Activated CD4-positive, alpha-beta T cell treated with anti-CD3 and anti-CD28 coated beads, Interleukin-2, amount 10 ng/mL, durations not matched to agents 24 days and 14 days (primary cell): ENCODE measurements at regions not wholly inside any gene's neighbourhood (a gene's known extent, or its start where the extent isn't known, plus 50 kb on each side); places are given as distances from the start of the nearest gene placed in this dataset.

Experiments
- DNase-seq: peaks from one replicate; pipeline ENCODE4 v3.0.0; 2022
- H3K27ac Mint-ChIP-seq: one replicate; pipeline ENCODE4 v1.8.0; 2022; ENCODE audit warnings: mild to moderate bottlenecking, mixed read lengths
- H3K27me3 Mint-ChIP-seq: one replicate; pipeline ENCODE4 v1.8.0; 2022; ENCODE audit warnings: mixed read lengths
- H3K36me3 Mint-ChIP-seq: one replicate; pipeline ENCODE4 v1.8.0; 2022; ENCODE audit warnings: low read depth, mild to moderate bottlenecking, mixed read lengths
- H3K4me1 Mint-ChIP-seq: one replicate; pipeline ENCODE4 v1.8.0; 2021; ENCODE audit warnings: mixed read lengths
- H3K4me3 Mint-ChIP-seq: one replicate; pipeline ENCODE4 v1.8.0; 2022; ENCODE audit warnings: mild to moderate bottlenecking, moderate library complexity, mixed read lengths
- H3K9me3 Mint-ChIP-seq: one replicate; pipeline ENCODE4 v1.8.0; 2021; ENCODE audit warnings: mixed read lengths
- intact Hi-C: fragments of 100-400 bp; cut with micrococcal nuclease; formaldehyde crosslinking; loops from one replicate; pipeline ENCODE4 v1.15.1; 2023

DNA sequence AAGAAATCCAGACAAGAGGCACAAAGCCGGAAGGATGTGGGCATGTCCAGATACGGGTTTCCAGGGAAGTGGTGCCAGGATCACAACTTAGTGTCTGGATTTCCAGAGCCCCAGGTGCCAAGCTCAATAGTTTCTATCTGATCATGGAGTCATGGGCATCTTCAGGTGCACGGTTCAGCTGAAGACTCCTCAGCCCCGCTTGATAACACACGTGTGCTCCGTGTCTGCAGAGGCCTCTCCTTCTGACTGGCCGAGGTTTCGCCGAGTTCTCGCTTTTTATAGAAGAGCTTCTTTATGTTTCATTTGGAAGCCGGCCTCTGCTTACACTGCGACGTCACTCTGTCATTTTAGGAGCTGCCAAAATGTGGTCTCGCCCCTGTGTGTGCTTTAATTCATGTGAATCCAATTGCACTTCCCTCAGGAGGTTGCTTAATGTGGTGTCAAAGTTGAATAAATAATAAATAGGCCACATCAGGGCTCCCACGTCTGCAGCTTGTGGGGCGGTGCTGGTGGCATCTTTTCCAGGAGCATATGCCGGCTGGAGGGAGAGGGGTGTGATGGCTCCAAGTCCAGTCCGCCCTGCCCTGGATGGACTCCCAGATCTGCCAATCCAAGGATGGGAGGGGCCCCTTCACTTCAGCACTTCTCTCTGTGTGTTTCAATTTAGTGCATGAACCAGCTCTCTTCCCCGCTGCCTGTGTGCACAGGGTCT is 1410.8 kb downstream of the TBC1D22A start:
- no peaks in the 10 kb centered on the region for H3K27me3 Mint-ChIP-seq
- no peaks in the 10 kb centered on the region for H3K4me1 Mint-ChIP-seq
- H3K36me3 Mint-ChIP-seq: no peaks in the 10 kb centered on the region
- DNase-seq: no peak
- no peaks in the 10 kb centered on the region for H3K9me3 Mint-ChIP-seq
- intact Hi-C loops: no loop called here
- no peak overlapping the region for H3K4me3 Mint-ChIP-seq
- H3K27ac Mint-ChIP-seq: no peak overlapping the region

- H3K27me3 Mint-ChIP-seq: no peaks in the 10 kb centered on the region
Observed at GRCh38 chr22:48171271-48171691, 1408.8 kb downstream of the TBC1D22A start.

GRCh38 chr22:48169227-48169626 is 1406.8 kb downstream of the TBC1D22A start:
- no peaks in the 10 kb centered on the region for H3K4me1 Mint-ChIP-seq
- DNase-seq: no peak
- intact Hi-C loops: no loop called here
- no peak overlapping the region for H3K4me3 Mint-ChIP-seq
- H3K9me3 Mint-ChIP-seq: no peaks in the 10 kb centered on the region
- no peak overlapping the region for H3K27ac Mint-ChIP-seq
- H3K27me3 Mint-ChIP-seq: no peaks in the 10 kb centered on the region
- no peaks in the 10 kb centered on the region for H3K36me3 Mint-ChIP-seq

More at GRCh38 chr22:48171271-48171691, 1408.8 kb downstream of the TBC1D22A start:
- H3K27ac Mint-ChIP-seq: no peak overlapping the region
- H3K36me3 Mint-ChIP-seq: no peaks in the 10 kb centered on the region
- no peaks in the 10 kb centered on the region for H3K4me1 Mint-ChIP-seq
- no peak for DNase-seq
- intact Hi-C loops: no loop called here
- H3K4me3 Mint-ChIP-seq: no peak overlapping the region
- H3K9me3 Mint-ChIP-seq: no peaks in the 10 kb centered on the region

- no peaks in the 10 kb centered on the region for H3K4me1 Mint-ChIP-seq
- no peak for DNase-seq
- no peaks in the 10 kb centered on the region for H3K36me3 Mint-ChIP-seq
- intact Hi-C loops: no loop called here
- no peaks in the 10 kb centered on the region for H3K27me3 Mint-ChIP-seq
- H3K27ac Mint-ChIP-seq: no peak overlapping the region
- H3K9me3 Mint-ChIP-seq: no peaks in the 10 kb centered on the region
- H3K4me3 Mint-ChIP-seq: no peak overlapping the region
Observed at GRCh38 chr22:48167238-48167637, 1404.8 kb downstream of the TBC1D22A start.

DNA sequence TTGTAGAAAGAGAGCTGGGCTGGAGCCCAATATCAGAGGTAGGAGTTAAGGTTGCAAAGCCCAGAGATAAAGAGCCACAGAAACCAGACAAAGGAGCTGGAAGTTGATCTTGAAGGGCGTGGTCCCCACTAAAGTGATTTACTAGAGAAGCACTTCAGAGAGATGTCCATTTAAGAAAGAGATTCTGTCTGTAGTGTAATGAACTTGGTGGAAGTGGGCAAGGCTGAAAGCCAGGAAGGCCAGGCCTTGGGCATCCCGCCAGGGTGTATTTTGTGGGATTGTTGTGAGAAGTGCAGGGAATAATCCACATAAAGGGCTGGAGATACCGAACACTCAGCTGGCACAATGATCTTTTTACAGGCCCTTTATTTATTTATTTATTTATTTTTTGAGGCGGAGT is 1398.8 kb downstream of the TBC1D22A start:
- H3K9me3 Mint-ChIP-seq: no peaks in the 10 kb centered on the region
- intact Hi-C loops: no loop called here
- DNase-seq: no peak
- no peaks in the 10 kb centered on the region for H3K36me3 Mint-ChIP-seq
- no peak overlapping the region for H3K4me3 Mint-ChIP-seq
- H3K27ac Mint-ChIP-seq: no peak overlapping the region
- H3K27me3 Mint-ChIP-seq: no peaks in the 10 kb centered on the region
- no peaks in the 10 kb centered on the region for H3K4me1 Mint-ChIP-seq

GRCh38 chr22:48157676-48158075 is 1395.2 kb downstream of the TBC1D22A start:
- no peak overlapping the region for H3K27ac Mint-ChIP-seq
- H3K36me3 Mint-ChIP-seq: no peaks in the 10 kb centered on the region
- intact Hi-C loops: no loop called here
- no peak for DNase-seq
- H3K4me3 Mint-ChIP-seq: no peak overlapping the region
- no peaks in the 10 kb centered on the region for H3K4me1 Mint-ChIP-seq
- H3K9me3 Mint-ChIP-seq: no peaks in the 10 kb centered on the region
- no peaks in the 10 kb centered on the region for H3K27me3 Mint-ChIP-seq

DNA sequence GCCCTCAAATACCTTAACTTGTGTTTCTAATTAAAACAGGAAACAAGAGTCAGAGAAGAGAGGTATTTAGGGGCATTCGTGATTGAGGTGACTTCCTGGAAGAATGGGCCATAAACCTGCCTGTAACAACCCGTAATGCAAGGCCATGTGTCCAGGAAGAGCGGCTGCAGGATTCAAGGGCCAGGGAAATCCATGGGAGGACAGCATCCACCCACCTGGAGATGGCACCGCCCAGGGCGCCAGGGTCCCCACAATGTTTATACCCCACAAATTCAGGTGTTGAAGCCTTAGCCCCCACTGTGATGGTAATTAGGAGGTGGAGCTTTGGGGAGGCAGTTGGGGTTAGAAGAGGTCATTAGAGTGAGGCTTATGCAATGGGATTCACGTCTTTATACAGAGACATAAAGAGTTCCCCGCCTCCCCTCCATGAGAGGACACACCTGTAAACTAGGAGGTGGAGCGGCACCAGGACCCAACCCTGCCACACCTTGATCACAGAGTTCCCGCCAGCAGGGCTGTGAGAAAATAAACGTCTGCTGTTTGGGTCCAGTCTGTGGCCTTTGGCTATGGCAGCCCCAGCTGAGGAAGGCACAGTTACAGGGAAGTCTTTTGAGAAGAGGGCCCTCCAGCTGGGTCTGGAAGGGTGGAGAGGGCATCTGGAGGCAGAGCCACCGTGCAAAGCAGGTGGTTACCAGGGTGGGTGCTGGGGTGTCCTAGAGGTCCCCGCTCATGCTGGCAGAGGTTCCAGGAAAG is 1394.3 kb downstream of the TBC1D22A start:
- H3K9me3 Mint-ChIP-seq: no peaks in the 10 kb centered on the region
- H3K27me3 Mint-ChIP-seq: no peaks in the 10 kb centered on the region
- H3K27ac Mint-ChIP-seq: no peak overlapping the region
- H3K4me1 Mint-ChIP-seq: no peaks in the 10 kb centered on the region
- no peaks in the 10 kb centered on the region for H3K36me3 Mint-ChIP-seq
- DNase-seq: no peak
- no peak overlapping the region for H3K4me3 Mint-ChIP-seq
- intact Hi-C loops: no loop called here

DNA sequence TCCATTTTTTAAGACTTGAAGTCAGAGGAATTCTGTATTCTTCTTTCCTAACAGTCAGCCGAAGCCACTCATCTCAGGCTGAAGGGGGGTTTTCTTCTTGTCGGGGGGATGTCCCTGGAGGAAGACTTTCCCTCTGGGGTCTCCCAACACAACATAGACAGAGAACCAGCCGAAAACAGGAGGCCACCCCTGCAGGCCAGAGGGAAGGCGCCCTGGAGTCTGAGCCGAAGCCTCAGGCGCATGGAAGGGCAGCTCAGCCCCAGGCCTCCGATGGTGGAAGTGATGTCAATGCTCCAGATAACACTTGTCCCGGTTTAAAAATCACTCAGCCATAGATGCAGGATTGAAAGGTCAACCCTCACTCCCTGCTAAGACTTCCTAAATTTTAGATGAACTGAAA is 1393.0 kb downstream of the TBC1D22A start:
- H3K27ac Mint-ChIP-seq: no peak overlapping the region
- no peak for DNase-seq
- intact Hi-C loops: no loop called here
- no peaks in the 10 kb centered on the region for H3K36me3 Mint-ChIP-seq
- H3K9me3 Mint-ChIP-seq: no peaks in the 10 kb centered on the region
- no peaks in the 10 kb centered on the region for H3K4me1 Mint-ChIP-seq
- no peaks in the 10 kb centered on the region for H3K27me3 Mint-ChIP-seq
- no peak overlapping the region for H3K4me3 Mint-ChIP-seq

GRCh38 chr22:48154943-48155240 is 1392.4 kb downstream of the TBC1D22A start:
- no peak for DNase-seq
- Mint-ChIP-seq H3K27me3 (no peaks in the 10 kb centered on the region), H3K4me1 (no peaks in the 10 kb centered on the region), H3K36me3 (no peaks in the 10 kb centered on the region), H3K4me3 (no peak overlapping the region), H3K9me3 (no peaks in the 10 kb centered on the region), H3K27ac (no peak overlapping the region)
- intact Hi-C loops: no loop called here

DNA sequence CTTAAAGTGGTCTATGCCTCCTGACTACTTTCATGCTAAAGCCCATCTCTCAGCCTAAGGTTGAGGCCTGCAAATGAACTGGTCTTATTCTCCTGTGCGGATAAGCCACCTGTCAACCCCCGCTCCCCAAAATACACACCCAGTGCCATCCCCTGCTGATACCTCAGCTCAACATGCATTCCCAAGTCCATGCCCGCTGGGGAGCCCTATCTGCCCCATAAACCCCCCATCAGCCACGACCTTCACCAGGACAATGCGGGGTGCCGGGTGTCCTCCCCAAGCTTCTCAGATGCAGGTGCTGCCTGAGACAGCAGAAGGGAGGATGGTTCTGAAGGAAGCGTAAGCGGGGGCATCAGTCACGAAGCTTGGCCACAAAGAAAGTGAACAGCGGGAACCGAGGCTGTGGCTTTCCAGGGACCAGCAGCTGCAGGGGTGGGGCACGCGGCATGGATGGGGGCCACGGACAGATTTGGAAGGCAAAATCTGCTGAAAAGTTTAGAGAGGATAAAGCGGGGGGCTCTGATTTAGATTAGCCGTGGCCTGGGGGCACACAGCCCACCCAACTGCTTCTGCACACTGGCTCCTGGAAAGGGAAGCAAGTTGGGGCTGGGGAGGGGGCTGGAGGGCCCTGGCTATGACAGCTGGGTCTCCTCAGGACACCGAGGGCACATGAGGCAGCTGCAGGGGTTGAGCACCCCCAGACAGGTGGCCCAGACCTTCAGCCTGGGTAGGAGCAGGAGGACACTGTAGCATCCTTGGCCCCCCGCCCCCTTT is 1391.9 kb downstream of the TBC1D22A start:
- DNase-seq: no peak
- H3K4me3 Mint-ChIP-seq: no peak overlapping the region
- no peaks in the 10 kb centered on the region for H3K4me1 Mint-ChIP-seq
- no peaks in the 10 kb centered on the region for H3K9me3 Mint-ChIP-seq
- no peaks in the 10 kb centered on the region for H3K36me3 Mint-ChIP-seq
- intact Hi-C loops: no loop called here
- H3K27ac Mint-ChIP-seq: no peak overlapping the region
- no peaks in the 10 kb centered on the region for H3K27me3 Mint-ChIP-seq

DNA sequence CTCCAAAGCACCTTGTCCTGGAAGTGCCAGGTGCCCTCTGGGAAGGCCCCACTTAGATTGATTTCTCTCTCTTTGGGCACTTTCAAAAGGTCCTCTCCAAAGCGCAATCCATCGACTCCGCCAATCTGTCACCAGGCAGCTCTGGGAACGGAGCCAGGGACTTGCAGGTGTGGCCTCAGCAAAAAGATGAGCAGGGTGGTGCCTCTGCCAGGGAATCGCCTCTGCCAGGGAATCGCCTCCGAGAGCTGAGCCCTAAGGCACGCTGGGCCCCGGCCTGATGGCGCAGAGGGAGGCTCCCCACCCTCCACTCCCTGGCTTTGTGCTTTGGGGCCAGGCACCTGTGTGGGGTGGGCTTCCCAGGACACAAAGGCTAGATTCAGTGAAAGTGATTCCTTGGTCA is 1391.3 kb downstream of the TBC1D22A start:
- intact Hi-C loops: no loop called here

DNA sequence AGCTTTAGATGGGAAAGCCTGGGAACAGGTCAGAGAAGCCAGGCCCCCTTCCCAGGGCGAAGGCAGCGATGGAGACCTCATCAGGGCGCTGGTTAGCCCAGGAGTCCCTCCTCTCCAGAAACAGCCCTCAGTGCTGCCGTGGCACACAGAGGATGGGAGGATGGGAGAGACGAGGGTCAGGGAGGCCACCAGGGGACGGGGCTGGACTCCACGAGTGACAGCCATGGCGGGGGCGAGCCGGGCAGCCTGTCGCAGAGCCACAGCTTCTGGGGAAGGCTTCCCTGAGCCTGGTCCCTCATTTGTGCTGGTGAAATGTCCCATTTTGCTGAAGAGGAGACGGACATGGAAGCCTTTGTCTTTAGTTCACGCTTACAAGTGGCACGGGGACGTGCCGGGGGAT is 1390.5 kb downstream of the TBC1D22A start:
- intact Hi-C loops: no loop called here
- H3K27me3 Mint-ChIP-seq: no peaks in the 10 kb centered on the region
- H3K4me1 Mint-ChIP-seq: no peaks in the 10 kb centered on the region
- H3K27ac Mint-ChIP-seq: no peak overlapping the region
- no peak for DNase-seq
- no peaks in the 10 kb centered on the region for H3K36me3 Mint-ChIP-seq
- no peak overlapping the region for H3K4me3 Mint-ChIP-seq
- H3K9me3 Mint-ChIP-seq: no peaks in the 10 kb centered on the region

More for the DNA sequence above, 1391.3 kb downstream of the TBC1D22A start:
- H3K4me1 Mint-ChIP-seq: no peaks in the 10 kb centered on the region
- DNase-seq: no peak
- H3K36me3 Mint-ChIP-seq: no peaks in the 10 kb centered on the region
- no peak overlapping the region for H3K27ac Mint-ChIP-seq
- no peaks in the 10 kb centered on the region for H3K27me3 Mint-ChIP-seq
- no peaks in the 10 kb centered on the region for H3K9me3 Mint-ChIP-seq
- no peak overlapping the region for H3K4me3 Mint-ChIP-seq

DNA sequence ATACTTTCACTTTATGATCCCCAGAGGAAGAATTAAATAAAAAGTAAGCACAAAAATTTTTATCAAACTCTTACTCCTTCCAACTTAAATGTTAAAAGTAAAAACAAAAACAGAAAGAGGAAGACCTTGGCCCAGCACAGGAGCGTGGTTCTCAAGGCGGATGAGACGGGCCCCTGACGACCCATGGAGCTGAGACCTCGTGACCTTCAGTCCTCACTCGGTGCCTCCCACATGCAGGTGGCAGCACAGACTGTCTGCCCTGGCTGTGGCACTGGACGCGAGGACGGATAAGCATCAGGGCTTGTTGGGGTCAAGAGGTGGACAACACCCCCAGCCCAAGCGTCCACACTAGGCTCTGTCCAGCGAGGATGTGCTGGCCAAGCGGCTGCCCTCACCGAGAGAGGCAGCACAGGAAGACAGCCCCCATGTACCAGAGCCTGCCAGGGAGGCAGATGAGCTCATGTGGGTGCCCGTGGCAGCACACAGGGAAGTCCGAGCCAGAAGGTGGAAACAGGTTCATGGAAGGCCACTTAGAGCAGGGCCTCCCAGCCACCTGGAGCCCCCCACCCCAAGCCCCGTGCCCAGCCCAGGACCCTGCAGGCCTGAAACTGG is 1389.8 kb downstream of the TBC1D22A start:
- no peak for DNase-seq
- H3K27ac Mint-ChIP-seq: no peak overlapping the region
- intact Hi-C loops: no loop called here
- no peaks in the 10 kb centered on the region for H3K36me3 Mint-ChIP-seq
- H3K4me3 Mint-ChIP-seq: no peak overlapping the region
- no peaks in the 10 kb centered on the region for H3K4me1 Mint-ChIP-seq
- H3K27me3 Mint-ChIP-seq: no peaks in the 10 kb centered on the region
- H3K9me3 Mint-ChIP-seq: no peaks in the 10 kb centered on the region

DNA sequence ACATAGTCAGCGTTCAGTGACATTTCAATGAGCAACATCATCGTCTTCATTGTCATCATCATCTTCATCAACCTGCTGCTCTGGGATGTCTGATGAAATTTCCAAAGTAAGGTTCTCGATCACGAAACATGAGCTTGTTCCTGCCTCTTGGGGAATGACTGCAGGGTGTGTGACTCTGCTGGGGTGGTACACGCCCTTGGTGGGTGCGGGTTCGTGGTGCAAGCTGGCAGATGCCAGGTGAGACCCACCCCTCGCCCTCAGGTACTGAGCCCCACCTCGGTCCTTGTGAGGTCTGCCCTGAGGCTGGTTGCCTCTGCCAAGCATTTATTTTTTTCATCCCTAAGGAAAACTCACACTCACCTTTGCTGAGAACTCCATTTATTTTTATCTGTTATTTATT is 1389.2 kb downstream of the TBC1D22A start:
- intact Hi-C loops: no loop called here
- H3K9me3 Mint-ChIP-seq: no peaks in the 10 kb centered on the region
- no peaks in the 10 kb centered on the region for H3K36me3 Mint-ChIP-seq
- H3K4me3 Mint-ChIP-seq: no peak overlapping the region
- no peak for DNase-seq
- no peaks in the 10 kb centered on the region for H3K4me1 Mint-ChIP-seq
- no peaks in the 10 kb centered on the region for H3K27me3 Mint-ChIP-seq
- no peak overlapping the region for H3K27ac Mint-ChIP-seq
